ENCODE measurements at regions not wholly inside any gene's neighbourhood (a gene's known extent, or its start where the extent isn't known, plus 50 kb on each side); places are given as distances from the start of the nearest gene placed in this dataset.

GRCh38 chr6:169097381-169097959 is 156.2 kb downstream of the THBS2 start:
- H3K4me3 ChIP-seq (ENCODE audit: low read depth, low read length), result no peak overlapping the region
- no peak for TF ChIP-seq CTCF (IDR thresholded peaks at IDR 0.05; ENCODE audit: low read depth, low read length, missing control alignments)
- no peak for DNase-seq (ENCODE audit: low read depth)

GRCh38 chr6:169096388-169096787 is 157.3 kb downstream of the THBS2 start:
- TF ChIP-seq CTCF (IDR thresholded peaks at IDR 0.05; ENCODE audit: low read depth, low read length, missing control alignments), result no peak
- H3K4me3 ChIP-seq (ENCODE audit: low read depth, low read length), result no peak overlapping the region
- no peak for DNase-seq (ENCODE audit: low read depth)

- DNase-seq (ENCODE audit: low read depth), result no peak
- no peak for TF ChIP-seq CTCF (IDR thresholded peaks at IDR 0.05; ENCODE audit: low read depth, low read length, missing control alignments)
- no peak overlapping the region for H3K4me3 ChIP-seq (ENCODE audit: low read depth, low read length)
Observed at GRCh38 chr6:169095153-169095552, 158.5 kb downstream of the THBS2 start.

GRCh38 chr6:169094552-169094950 is 159.1 kb downstream of the THBS2 start:
- H3K4me3 ChIP-seq (ENCODE audit: low read depth, low read length), result no peak overlapping the region
- no peak for DNase-seq (ENCODE audit: low read depth)
- TF ChIP-seq CTCF (IDR thresholded peaks at IDR 0.05; ENCODE audit: low read depth, low read length, missing control alignments), result no peak

GRCh38 chr6:169093770-169094551 is 159.7 kb downstream of the THBS2 start:
- TF ChIP-seq CTCF (IDR thresholded peaks at IDR 0.05; ENCODE audit: low read depth, low read length, missing control alignments), result no peak
- DNase-seq (ENCODE audit: low read depth), result no peak
- H3K4me3 ChIP-seq (ENCODE audit: low read depth, low read length), result no peak overlapping the region

- DNase-seq (ENCODE audit: low read depth), result no peak
- H3K4me3 ChIP-seq (ENCODE audit: low read depth, low read length), result no peak overlapping the region
- no peak for TF ChIP-seq CTCF (IDR thresholded peaks at IDR 0.05; ENCODE audit: low read depth, low read length, missing control alignments)
Observed at GRCh38 chr6:169093066-169093723, 160.5 kb downstream of the THBS2 start.
